NCI-H460 (cell line): ENCODE measurements at regions not wholly inside any gene's neighbourhood (a gene's known extent, or its start where the extent isn't known, plus 50 kb on each side); places are given as distances from the start of the nearest gene placed in this dataset.
"Not testable (repeated sequence)": the region's sequence is repeated elsewhere in the genome, so short reads cannot be mapped to it uniquely, and the experiment has no call there.

ENCODE experiments used
- DNase-seq: peaks from one replicate; pipeline ENCODE4 v3.0.0-alpha.2; 2016; ENCODE audit warnings: low read depth; ENCODE audit errors: extremely low read depth

- no peak for DNase-seq
Observed at GRCh38 chr1:99062192-99062591, 57.5 kb upstream of the PLPPR5 start.

- no peak for DNase-seq
Observed at GRCh38 chr1:99069146-99069545, 64.5 kb upstream of the PLPPR5 start.

GRCh38 chr1:99078529-99078928 is 73.9 kb upstream of the PLPPR5 start:
- not testable (repeated sequence) for DNase-seq

- DNase-seq, result no peak
Observed at GRCh38 chr1:99082366-99082765, 77.7 kb upstream of the PLPPR5 start.

GRCh38 chr1:99083338-99083737 is 78.7 kb upstream of the PLPPR5 start:
- DNase-seq, result no peak

- DNase-seq, result no peak
Observed at GRCh38 chr1:99084562-99084961, 79.9 kb upstream of the PLPPR5 start.

GRCh38 chr1:99086057-99086456 is 81.4 kb upstream of the PLPPR5 start:
- no peak for DNase-seq

GRCh38 chr1:99098589-99098988 is 93.9 kb upstream of the PLPPR5 start:
- no peak for DNase-seq

- DNase-seq, result no peak
Observed at GRCh38 chr1:99106274-99106673, 101.6 kb upstream of the PLPPR5 start.

GRCh38 chr1:99107680-99108079 is 103.0 kb upstream of the PLPPR5 start:
- no peak for DNase-seq

- DNase-seq, result no peak
Observed at GRCh38 chr1:99110140-99111041, 105.7 kb upstream of the PLPPR5 start.

GRCh38 chr1:99115231-99115630 is 110.6 kb upstream of the PLPPR5 start:
- no peak for DNase-seq

GRCh38 chr1:99119188-99119587 is 114.5 kb upstream of the PLPPR5 start:
- no peak for DNase-seq

GRCh38 chr1:99122039-99122438 is 117.4 kb upstream of the PLPPR5 start:
- DNase-seq, result no peak

- DNase-seq, result no peak
Observed at GRCh38 chr1:99123936-99124335, 119.3 kb upstream of the PLPPR5 start.

GRCh38 chr1:99131546-99131945 is 126.9 kb upstream of the PLPPR5 start:
- DNase-seq, result no peak

GRCh38 chr1:99133756-99134500 is 129.3 kb upstream of the PLPPR5 start:
- DNase-seq, result no peak

- DNase-seq, result no peak
Observed at GRCh38 chr1:99137554-99138206, 126.6 kb upstream of the PLPPR4 start.

GRCh38 chr1:99139876-99140275 is 124.4 kb upstream of the PLPPR4 start:
- no peak for DNase-seq

GRCh38 chr1:99146129-99146848 is 118.0 kb upstream of the PLPPR4 start:
- no peak for DNase-seq

- DNase-seq, result no peak
Observed at GRCh38 chr1:99149952-99150351, 114.3 kb upstream of the PLPPR4 start.
